HUDEP-2 (cell line): ENCODE measurements at regions not wholly inside any gene's neighbourhood (a gene's known extent, or its start where the extent isn't known, plus 50 kb on each side); places are given as distances from the start of the nearest gene placed in this dataset.

Source experiments
- DNase-seq, 76 experiments: peaks; one replicate each; lab custom pipeline; 2025; ENCODE audit not compliant: unreplicated experiment in 76 of 76; lab: John Stamatoyannopoulos, UW

DNA sequence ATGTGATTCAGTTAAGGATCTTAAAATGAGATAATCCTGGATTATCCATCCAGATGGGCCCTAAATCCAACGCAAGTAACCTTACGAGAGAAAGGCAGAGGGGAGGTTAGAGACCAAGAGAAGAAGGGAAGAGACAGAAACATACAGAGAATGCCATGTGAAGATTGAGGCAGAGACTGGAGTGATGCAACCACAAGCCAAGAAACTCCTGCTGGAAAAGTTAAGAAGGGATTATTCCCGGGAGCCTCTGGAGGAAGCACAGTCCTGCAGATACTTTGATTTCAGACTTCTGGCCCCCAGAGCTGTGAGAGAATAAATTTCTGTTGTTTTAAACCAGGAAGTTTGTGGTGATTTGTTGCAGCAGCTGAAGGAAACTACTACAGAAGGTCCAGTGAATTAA is 992.7 kb downstream of the BCL11A start:
- DNase-seq, result no peak

DNA sequence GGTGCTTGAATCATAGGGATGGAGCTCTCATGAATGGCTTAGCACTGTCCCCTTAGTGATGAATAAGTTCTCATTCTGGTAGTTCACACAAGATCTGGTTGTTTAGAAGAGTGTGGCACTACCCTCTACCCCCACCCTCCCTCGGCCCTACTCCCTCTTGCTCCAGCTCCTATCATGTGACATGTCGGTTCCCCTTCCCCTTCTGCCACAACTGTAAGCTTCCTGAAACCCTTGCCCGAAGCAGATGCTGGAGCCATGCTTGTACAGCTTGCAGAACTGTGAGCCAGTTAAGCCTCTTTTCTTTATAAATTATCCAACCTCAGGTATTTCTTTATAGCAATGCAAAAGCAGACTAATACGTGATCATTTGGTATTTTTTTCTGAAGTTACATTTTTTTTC is 1012.6 kb downstream of the BCL11A start:
- no peak for DNase-seq

DNA sequence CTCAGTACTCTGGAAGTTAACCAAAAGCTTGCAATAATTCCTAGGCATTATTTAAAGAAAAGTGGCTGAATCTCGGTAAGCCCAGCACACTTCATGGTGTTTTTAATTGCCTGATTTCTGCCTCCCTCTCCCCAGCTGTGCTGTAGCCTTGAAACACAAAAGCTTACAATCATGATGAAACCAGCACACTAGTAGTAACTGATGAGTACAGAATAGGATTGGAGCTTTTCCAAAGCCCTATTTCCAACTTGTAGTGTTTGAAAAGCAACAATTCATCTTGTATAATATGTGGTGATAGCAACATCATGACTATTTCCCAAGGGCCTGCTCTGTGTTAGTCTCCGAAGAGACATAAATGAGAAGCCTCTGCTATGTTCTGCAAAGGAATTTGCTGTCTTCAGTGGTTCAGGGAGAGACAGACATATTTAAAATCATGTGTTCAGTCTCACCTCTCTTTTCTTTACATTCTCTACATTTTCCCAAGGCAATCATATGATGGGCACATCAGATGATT is 1015.0 kb downstream of the BCL11A start:
- DNase-seq, result no peak

DNA sequence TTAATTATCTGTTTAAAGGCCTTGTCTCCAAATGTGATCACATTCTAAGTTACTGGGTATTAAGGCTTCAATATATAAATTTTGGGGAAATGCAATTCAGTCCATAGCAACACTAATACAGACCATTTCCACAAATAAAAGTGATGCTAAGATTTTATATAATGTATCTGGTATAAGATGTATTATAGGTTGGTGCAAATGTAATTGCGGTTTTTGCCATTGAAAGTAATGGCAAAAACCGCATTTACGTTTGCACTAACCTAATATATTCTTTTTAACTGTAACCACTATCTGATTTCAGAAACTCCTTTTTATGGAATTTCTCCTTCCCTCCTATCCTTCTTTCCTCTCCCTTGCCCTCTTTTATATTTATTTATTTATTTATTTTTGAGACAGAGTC is 1020.6 kb downstream of the BCL11A start:
- no peak for DNase-seq

DNA sequence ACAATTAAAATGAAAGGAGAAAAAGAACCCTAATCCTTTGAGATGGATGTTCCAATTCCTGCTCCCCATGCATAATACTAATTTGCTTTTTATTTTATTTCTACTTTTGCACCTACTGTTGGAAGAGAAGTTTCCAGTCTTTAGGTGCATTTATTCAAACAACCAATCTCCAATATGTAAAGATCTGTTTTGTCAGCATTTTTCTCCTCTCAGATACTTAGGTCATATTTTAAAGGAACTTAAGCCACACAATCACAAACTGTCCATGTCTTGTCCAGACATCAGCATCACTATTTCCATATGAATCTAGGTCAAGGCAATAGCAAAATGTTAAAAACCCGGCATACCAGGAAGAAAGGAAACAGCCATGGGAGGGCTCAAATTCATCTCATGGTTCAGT is 1023.2 kb downstream of the BCL11A start:
- DNase-seq, result no peak

DNA sequence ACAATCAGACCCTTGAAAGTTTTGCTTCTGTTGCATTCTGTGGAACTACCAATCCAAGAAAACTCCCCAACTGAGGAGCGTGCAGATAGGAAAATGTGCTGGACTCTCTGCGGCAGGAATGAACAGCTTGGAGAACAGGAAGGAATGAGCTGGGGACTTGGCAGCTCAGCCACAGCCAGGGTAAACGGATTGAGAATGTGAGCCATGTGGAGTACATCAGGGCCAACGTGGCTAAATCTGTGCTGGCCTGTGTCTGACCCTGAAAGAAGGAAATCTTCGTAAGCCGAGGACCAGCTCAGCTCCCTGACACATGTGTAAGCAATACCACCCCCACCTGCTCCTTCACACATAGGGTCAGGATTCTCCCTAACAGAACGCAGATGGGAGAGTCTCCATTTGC is 1023.7 kb downstream of the BCL11A start:
- no peak for DNase-seq

DNA sequence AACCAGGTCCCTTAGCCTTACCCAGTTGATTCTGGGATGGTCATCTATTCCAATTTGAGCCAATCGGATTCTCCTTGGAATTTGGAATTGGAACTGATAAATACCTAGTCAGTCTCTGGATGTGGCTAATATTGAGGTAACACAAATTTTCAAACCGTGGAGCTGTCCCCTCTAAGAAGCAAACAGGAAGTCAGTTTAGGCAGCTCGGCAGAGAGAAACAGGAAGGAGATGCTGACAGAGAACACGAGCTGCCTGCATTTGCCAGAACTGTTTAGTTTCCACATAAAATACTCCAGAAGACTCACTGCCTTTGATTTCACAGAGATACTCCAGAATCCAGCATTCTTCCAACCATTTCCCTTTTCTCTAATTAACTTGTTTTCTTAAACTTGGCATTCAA is 1024.9 kb downstream of the BCL11A start:
- no peak for DNase-seq

DNA sequence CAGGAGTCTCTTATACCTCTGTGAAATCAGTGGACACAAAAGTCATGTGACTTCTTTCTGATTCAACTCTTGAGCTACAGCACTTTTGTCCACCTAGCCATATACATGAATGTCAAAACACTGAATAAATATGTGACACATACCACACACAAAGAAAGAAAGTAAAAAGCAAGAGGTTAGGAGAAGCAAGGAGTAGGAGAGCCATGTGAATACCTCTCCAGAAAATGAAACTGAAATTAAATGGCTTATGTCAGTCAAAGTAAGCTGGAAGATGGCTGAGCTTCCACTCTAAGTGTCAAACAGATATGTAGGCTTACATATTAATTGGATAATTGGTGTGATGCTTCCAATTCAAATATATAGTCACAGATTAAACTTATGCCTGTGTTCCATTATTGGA is 1050.5 kb downstream of the BCL11A start:
- DNase-seq, result no peak

DNA sequence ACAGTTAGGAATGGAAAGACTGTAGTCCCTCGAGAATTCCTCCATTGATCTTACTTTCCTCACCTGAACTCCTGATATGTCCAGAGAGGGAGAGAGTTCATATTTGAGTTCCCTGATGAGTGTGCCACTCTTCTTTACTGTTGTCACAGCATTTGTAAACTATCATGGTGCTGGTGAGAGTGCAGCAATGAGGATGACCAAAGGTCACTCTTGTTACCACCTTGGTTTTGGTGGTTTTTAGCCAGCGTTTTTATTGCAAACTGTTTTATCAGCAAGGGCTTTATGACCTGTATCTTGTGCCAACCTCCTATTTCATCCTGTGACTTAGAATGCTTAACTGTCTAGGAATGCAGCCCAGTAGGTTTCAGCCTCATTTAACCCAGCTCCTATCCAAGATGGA is 1062.5 kb downstream of the BCL11A start:
- no peak for DNase-seq

DNA sequence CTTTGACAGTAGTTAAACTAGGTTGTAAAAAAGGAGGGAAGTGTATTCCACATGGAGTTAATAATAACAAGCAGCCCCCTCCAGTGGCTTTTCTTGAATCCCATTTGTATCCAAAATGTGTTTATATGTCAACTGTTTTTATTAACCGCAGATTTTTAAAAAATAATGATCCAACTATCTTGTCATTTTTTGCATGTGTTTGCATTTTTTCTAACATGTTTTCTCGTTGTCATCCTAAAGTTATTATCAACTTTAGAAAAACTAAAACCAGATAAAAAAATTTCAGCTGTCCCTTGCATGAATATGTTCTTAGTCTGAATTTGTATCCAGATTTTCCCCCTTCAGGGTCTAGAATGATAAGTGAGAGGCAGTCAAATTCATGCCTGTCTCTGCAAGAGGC is 1063.3 kb downstream of the BCL11A start:
- DNase-seq, result no peak

DNA sequence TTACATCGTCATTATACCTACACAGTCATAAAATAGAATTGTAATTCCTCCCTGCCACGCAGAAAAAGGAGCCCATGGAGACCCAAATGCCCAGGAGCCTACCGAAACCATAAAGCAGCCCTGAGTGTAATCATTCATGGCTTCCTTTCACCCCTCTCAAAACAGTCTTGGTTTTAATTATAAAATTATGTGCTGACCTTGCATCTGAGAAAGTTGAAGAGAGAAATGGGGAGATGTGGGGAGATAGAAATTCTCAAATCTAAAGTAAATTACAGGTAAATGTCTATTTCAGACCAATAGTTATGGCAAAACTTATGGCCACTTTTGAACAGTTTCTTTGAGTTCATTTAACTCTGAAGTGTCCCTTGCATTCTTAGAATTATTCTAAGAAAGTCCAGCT is 1068.8 kb downstream of the BCL11A start:
- DNase-seq, result no peak

DNA sequence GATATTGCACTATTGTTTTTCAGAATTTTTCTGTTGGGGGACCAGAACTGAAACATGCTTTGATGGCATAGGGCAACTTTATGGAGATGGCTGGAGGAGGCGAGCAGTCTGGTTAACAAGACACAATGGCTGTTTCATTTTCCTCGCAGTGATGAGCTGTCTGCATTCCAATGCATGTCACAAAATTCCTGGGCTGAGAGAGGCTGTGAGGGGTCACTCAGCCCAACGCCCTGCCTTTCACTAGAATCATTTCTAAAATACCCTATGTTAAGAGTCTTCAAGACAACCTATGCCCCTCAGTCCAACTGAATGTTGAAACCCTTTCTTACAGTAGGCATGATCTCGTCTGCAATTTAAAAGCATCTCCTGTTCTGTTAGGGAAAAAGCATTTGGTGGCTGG is 1090.0 kb downstream of the BCL11A start:
- DNase-seq, result no peak

DNA sequence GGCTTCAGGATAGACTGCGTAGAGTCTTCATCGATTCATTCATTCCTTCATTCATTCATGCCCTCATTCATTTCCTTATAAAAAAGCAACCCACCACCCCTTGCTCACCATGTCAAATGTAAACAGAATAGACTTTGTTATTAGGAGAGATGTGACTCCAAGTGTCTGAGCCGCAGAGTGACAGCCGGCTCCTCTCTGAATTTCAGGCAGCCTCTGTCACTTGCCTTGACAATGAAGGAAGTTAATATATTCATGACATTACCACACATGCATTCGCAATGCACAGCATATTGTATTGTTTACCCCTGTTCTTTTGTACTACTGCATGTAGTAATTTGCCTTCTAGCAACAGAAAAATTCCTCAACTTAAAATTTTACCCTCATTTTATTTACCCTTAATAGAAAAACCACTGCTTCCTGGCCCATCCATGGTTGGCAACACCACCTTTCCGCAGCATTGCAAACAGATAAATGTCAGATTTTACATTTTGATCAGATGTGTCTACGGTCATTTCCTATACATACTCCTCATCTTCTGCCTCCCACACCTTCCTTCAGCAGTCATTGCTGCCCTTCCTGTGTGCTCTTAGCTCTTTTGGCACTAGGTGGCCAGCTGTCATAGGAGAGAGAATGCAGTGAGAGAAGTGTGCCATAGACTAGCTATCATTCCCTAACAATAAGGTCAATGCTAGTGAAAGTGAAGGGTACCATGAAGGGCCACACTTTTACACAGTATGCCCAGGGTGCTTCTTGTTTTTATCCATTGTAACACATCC is 1090.8 kb downstream of the BCL11A start:
- no peak for DNase-seq

DNA sequence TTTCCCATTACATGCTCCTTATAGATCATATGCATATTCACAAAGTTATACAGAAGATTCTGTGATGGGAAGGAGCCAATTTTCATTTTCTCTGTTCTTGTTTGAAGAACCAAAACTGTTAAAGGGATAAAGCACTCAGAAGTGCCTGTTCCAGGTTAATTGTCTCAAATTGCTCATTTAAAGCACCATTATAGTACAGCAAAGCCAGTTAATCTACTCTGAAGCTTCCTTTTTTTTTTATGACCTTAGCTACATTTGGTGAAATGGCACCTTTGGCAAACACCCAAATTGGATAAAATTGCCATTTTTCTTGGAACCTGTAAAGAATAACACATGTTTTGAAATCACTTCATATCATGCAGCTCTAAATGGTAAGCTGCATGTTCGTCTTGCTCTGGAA is 1092.3 kb downstream of the BCL11A start:
- DNase-seq, result no peak

DNA sequence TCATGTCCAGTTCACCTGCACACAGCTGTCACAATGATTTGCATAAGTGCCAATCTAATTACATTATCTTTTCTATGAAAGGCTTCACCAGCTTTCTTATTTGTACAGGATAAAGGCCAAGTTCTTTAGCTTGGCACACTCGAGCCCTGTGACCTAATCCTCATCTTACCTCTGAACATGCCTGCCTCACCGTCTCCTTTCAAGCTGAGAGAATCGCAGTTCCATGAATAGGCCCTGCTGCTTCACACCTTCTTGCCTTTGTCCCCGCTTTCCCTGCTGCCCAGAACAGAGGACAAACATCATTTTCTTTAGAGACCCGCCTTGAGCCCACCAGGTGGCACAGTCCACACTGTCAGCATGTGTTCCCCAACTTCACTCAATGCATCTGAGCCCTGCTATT is 1094.7 kb downstream of the BCL11A start:
- no peak for DNase-seq

DNA sequence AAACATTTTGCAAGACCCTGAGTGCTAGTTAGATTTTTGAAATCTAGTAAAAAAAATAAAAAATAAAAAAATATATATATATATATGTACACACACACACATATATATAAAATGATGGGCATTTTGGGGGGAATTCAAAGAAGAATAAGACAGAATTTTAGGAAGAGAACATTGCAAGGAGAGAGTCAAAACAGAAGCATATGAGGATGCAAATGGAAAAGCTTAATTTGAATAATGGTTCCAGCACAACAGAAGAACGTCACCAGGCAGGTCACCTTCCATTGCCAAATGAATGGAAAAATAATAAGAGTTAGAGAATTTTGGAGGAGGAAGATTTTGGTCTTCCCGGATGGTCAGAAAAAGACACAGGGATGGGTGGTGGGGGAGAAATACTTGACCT is 1097.2 kb downstream of the BCL11A start:
- no peak for DNase-seq

DNA sequence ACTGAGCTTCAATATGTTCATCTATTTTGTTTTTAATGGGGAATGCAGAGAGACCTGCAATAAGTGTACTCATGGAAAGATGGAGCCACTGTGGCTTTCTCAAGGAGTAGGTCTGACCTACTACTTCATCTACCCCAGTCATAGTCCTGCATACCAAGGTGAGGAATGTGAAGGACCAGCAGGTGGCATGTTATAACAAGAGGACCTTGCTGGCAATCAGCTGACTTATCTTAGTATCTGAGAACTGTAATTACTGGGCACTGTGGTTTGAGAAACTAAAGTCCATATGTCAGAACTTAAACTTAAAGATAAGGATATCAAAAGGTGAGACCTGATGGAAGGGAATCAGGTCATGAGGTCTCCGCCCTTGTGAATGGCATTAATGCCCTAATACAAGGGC is 1104.2 kb downstream of the BCL11A start:
- no peak for DNase-seq

DNA sequence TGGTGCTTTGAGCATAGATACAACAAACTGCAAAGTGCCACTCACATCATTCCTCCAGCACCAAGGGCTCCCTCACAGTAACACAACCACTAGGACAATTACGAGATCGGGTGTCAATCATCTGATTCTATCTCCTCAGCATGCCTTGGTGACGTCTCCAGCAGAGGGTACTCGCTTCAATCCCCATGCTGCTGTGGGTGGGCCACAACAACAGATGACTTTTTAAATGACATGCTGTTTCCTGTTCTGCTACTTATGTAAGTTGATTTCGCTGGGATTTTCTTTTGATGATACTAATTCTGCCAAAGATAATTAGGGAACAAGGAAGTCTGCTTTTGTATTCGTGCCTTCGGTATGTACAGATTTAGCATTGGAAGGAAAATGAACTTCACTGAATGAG is 1113.0 kb downstream of the BCL11A start:
- no peak for DNase-seq

DNA sequence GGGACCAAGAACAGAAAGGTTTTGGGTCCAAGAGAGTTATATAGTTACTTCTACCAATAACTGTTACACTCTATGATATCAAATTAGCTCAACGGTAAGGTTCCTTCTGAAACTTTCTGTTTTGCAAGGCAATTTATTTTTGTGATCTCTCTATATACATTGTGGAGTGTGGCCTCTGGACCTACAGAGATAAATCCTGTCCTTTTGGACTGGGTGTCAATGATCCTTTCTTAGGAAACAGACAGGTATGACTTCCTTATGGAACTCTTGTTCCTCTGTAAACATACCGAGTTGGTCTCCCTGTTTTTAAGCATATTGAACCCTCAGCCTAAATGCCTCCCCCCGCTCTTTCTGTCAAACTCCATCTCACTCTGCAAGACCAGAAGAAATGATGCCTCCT is 1117.8 kb downstream of the BCL11A start:
- no peak for DNase-seq

DNA sequence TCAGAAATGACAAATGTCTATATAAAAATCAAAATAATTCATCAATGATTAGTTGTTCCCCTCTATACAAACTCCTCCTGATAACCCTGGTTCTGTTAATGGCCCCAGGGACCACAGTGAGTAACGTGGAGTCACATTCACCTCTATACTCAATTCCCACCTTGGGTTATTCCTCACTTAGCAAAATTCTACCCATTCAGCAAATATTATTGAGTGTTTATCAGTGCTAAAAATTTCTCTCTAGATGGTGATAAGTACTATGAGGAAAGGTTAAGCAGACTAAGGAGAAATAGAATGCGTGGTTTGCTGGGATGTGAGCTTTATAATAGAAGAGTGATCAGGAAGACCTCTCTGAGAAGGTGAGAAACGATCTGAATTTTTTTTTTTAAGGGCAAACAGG is 1124.5 kb downstream of the BCL11A start:
- DNase-seq, result no peak

DNA sequence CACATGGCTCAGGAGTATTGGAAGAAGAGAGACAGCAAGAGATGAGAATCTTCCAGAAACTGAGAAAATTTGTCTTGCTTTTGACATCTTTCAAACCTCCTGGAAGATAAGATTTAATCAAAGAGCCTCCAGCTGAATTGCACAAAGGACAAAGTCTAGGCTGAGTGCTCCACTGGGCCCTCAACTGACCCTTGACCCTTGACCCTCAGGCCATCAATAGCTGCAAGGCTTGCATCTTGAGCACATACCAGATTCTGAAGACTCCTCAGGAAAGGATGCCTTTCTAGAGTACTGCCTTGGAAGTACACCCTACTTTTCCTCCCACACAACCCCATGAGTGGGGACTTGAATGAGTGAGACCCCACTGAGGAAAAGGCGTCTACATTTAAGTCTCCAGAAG is 1125.5 kb downstream of the BCL11A start:
- DNase-seq, result no peak

DNA sequence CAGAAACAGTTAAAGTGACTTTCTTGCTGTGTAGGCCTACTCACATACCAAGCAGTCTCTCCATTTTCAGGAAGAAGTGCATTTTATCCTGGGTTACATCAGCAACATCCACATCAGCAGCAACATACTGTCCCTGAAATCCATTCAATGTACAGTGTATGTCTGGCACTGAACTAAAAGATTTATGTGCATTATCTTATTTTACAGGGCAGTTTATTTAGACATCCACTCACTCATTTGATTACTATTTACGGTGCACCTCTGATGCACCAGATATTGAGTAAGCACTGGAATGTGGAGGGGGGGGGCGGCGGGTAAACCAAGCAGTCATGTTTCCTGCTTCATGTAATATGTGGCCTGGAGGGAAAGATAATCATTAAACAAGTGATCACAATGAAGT is 1128.2 kb downstream of the BCL11A start:
- no peak for DNase-seq
